Activated CD4-positive, CD25-positive, alpha-beta regulatory T cell treated with anti-CD3 and anti-CD28 coated beads, Interleukin-2, amount 50 U/mL, for 72 hours (primary cell): ENCODE measurements at regions not wholly inside any gene's neighbourhood (a gene's known extent, or its start where the extent isn't known, plus 50 kb on each side); places are given as distances from the start of the nearest gene placed in this dataset.
A peak's percentile ranks its signal among the peaks of the same experiment; 100 is the strongest.
"Not testable (repeated sequence)": the region's sequence is repeated elsewhere in the genome, so short reads cannot be mapped to it uniquely, and the experiment has no call there.

Experiments used
- DNase-seq: peaks from one replicate; pipeline ENCODE4 v3.0.0; 2021

DNA sequence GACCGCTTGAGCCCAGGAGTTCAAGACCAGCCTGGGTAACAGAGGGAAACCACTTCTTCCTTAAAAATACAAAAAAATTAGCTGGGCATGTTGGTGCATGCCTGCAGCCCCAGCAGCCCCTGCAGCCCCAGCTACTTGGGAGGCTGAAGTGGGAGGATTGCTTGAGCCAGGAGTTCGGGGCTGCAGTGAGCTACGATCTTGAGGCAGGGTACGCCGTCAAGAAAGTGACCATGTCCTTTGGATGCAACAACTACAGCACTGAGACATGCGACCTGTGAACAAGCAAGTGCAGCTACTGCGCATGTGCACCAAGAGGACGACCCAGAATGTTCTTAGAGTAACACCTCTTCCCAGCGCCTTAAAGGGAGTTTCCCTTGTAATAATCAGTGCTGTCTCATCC lies 66.6 kb upstream of the ZNF479 start:
- no peak for DNase-seq

DNA sequence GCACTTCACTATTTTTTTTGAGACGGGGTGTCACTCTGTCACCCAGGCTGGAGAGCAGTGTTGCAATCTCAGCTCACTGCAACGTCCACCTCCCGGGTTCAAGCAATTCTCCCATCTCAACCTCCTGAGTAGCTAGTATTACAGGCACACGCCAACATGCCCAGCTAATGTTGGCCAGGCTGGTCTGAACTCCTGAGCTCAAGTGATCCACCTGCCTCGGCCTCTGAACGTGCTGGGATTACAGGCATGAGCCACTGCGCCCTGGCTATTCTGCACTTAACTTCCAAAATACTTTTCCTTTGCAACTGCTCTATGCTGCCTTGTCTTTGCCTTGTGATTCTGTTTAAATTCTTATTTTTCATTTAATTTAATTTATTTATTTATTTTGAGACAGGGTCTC lies 67.0 kb upstream of the ZNF479 start:
- DNase-seq: no peak

GRCh38 chr7:57201021-57201894 lies 69.0 kb upstream of the ZNF479 start:
- no peak for DNase-seq

- DNase-seq: peak; percentile 8
Observed at GRCh38 chr7:57201895-57202210, 69.6 kb upstream of the ZNF479 start.

DNA sequence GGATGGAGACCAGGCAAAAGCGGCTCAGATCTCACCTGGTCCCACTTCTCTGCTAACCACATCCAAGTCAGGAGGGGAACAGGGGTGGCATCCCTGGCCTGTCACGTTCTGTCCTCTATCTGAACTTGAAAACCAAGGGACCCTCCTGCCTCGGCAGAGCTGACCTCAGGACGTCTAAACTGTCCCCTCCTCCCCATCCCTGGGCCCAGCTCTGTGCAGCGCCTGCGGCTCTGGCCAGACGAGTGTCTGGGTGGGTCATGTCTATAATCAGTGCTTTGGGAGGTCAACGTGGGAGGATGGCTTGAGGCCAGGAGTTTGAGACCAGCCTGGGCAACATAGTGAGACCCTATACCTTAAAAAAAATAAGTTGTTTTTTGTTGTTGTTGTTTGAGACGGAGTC lies 70.0 kb upstream of the ZNF479 start:
- peak; percentile 17 for DNase-seq

DNA sequence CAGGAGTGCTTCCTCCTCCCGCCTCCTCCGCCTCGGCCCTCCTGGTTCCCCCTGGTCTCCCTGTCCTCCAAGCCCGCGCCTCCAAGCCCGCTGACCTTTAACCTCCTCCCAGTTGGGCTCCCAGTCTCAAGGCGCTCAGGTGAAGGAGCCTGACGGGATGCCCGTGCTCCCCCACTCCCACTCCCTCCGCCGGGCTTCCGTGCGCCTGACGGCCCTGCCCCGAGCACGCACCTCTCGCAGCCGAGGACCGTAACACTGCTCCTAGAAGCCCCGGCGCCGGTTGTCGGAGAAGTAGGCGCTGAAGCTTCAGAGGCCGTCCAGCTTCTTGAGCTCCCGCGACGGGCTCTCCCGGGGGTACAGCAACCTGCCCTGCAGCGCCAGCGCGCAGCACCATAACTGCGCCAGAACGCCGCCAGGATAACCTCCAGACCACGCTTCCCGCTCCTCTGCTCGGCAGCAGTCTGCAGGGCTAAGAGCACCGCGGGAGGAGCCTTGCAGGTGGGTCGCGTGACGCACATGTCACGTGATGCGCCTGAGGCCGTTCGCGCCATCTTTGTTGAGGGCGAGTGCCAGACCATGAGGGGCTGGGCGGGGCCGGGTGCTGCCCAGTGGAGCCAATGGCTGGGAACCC lies 71.0 kb upstream of the ZNF479 start:
- no peak for DNase-seq

GRCh38 chr7:57203858-57204257 lies 71.6 kb upstream of the ZNF479 start:
- DNase-seq: not testable (repeated sequence)

DNA sequence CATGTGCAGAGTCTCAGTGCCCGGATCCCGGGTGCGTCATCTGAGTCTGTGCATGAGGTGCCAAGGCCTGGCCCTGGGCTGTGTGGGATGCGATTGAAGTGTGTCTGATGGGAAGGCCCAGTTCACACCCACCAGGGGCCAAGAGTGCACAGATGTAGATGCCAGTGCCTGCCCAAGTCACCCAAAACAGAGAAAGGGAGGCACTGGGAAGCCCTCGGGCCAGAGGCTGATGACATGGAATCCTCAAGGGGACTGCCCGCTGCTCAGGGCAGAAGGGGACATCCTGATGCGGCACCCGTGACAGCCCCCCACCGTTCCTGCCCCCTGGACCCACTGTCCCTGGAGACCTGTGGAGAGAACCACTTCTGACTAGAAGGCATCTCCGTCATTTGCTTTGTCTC lies 72.2 kb upstream of the ZNF479 start:
- no peak for DNase-seq

- DNase-seq: no peak
Observed at GRCh38 chr7:57205000-57205399, 72.8 kb upstream of the ZNF479 start.

- DNase-seq: no peak
Observed at GRCh38 chr7:57207836-57208235, 75.6 kb upstream of the ZNF479 start.

DNA sequence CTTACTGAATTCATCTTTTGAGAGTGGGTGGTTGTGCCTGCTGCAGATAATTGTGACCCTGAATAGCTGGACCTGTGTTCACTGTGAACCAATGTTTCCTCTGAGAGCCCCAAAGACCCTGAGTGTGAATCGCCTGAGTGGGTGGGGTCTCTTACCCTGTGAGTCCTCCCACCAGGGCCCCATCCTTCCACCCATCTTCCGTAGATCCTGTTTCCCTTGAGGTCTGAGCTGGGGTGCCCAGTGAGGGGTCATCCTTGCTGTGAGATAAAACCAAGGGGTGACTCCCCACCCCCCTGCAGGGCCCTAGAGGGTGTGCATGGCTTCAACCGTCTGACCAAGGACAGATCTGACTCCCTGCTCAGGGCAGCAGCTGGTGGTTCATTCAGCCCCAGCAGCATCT lies 78.0 kb upstream of the ZNF479 start:
- peak; percentile 13 for DNase-seq

DNA sequence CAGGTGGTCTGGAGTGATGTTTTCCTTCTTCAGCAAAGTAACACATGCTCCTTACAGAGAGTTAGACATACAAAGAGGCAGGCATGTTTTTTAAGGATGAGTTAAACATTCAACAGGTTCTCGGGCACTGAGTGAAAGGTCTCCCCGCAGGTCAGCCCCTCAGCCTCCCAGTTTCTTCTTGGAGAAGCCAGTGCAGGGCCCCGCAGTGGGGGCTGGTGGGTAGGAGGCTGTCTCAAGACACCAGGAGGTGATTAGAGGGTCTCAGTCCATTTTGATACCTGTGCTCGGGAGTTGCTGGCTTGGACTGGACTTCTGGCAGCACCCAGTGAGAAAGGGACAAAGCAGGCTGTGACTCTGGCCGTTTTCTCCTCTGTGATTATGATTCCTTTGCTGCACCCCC lies 78.6 kb upstream of the ZNF479 start:
- DNase-seq: no peak

- DNase-seq: no peak
Observed at GRCh38 chr7:57211428-57212100, 79.3 kb upstream of the ZNF479 start.

- DNase-seq: no peak
Observed at GRCh38 chr7:57215423-57215822, 83.2 kb upstream of the ZNF479 start.

- DNase-seq: no peak
Observed at GRCh38 chr7:57216340-57216739, 84.1 kb upstream of the ZNF479 start.

DNA sequence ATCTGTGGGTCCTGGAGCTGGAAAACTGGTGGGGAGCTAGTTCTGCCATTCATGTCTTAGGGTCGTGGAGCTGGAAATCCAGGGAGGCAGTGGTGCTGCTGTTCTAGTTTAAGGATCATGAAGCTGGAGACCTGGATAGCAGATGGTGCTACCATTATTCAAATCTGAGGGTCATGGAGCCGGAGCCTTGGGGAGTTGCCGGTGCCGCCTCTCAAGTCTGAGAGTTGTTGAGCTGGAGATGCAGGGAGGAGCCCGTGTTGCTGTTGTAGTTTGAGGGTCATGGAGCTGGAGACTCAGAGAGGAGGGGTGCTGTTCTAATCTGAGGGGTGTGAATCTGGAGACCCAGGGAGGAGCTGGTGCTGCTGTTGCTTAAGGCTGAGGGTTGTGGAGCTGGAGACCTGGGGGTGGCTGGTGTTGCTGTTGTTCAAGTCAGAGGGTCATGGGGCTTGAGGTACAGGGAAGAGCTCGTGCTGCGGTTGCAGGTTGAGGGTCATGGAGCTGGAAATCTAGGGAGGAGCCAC lies 86.0 kb upstream of the ZNF479 start:
- DNase-seq: no peak

GRCh38 chr7:57220746-57221145 lies 88.5 kb upstream of the ZNF479 start:
- no peak for DNase-seq

- no peak for DNase-seq
Observed at GRCh38 chr7:57225666-57226065, 93.4 kb upstream of the ZNF479 start.

- DNase-seq: not testable (repeated sequence)
Observed at GRCh38 chr7:57241236-57241635, 109.0 kb upstream of the ZNF479 start.

DNA sequence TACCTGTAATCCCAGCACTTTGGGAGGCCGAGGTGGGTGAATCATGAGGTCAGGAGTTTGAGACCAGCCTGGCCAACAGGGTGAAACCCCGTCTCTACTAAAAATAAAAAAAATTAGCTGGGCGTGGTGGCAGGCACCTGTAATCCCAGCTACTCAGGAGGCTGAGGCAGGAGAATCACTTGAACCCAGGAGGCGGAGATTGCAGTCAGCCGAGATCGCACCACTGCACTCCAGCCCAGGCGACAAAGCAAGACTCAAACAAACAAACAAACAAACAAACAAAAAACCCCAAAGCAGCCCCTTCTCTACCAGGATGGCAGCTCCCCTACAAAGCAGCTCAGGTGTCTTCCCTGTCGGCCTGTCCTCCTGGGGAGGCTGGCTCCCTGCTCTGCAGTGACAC lies 111.3 kb upstream of the ZNF479 start:
- DNase-seq: not testable (repeated sequence)

DNA sequence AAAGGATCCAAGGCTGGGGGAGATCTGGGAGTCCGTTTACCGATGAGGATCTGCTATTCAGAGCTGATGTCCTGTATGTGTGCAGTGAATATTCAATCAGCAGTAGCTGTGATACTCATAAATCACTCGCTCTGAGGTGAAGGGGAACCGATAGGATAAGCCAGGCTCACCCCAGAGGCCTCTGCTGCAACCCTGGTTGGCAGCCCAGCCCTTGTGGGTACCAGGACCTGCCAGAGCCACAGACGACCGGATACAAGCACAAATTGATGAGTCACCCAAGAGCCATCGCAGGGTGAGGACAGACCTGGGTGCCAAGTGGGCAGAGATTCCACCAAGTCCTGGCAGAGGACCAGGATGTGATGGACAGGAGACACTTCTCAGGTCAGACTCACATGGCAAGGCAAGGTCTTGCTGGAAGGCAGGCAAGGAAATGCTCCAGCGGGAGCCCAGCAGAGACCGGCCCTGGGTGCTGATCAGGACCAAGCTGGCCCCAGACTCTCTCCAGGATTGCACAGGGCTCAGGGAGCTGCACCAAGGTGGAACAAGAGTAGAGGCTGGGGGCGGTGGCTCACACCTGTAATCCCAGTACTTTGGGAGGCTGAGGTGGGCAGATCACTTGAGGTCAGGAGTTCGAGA lies 112.2 kb upstream of the ZNF479 start:
- not testable (repeated sequence) for DNase-seq

- DNase-seq: no peak
Observed at GRCh38 chr7:57245206-57245605, 113.0 kb upstream of the ZNF479 start.

DNA sequence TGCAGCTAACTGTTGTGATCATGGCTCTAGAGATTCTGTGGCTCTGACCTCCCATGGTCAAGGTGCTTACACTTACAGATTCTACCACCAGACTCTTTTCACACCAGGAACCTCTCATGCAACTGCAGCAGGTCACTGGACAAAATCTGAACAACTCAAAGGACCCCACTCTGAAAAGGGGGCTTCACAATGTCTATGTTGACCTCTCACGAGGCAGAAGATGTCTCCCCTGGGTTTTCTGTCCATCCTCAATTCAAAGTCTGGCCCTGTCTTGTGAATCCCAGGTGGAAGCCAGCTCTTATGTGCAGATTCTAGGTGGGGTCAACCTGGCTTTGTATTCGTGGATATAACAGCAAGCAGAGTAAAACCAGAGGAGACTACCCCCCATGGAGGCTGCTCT lies 118.6 kb upstream of the ZNF479 start:
- no peak for DNase-seq
